ENCODE measurements at regions not wholly inside any gene's neighbourhood (a gene's known extent, or its start where the extent isn't known, plus 50 kb on each side); places are given as distances from the start of the nearest gene placed in this dataset.

- TF ChIP-seq, protein P1, sequence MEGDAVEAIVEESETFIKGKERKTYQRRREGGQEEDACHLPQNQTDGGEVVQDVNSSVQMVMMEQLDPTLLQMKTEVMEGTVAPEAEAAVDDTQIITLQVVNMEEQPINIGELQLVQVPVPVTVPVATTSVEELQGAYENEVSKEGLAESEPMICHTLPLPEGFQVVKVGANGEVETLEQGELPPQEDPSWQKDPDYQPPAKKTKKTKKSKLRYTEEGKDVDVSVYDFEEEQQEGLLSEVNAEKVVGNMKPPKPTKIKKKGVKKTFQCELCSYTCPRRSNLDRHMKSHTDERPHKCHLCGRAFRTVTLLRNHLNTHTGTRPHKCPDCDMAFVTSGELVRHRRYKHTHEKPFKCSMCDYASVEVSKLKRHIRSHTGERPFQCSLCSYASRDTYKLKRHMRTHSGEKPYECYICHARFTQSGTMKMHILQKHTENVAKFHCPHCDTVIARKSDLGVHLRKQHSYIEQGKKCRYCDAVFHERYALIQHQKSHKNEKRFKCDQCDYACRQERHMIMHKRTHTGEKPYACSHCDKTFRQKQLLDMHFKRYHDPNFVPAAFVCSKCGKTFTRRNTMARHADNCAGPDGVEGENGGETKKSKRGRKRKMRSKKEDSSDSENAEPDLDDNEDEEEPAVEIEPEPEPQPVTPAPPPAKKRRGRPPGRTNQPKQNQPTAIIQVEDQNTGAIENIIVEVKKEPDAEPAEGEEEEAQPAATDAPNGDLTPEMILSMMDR (IDR thresholded peaks at IDR 0.05; ENCODE audit: low read depth, low read length, missing control alignments): no peak
- H3K4me3 ChIP-seq (ENCODE audit: low read depth, low read length): no peak overlapping the region
- no peak for DNase-seq (ENCODE audit: low read depth)
These were observed 158.6 kb upstream of the GLI3 start for GRCh38 chr7:42395607-42396006.

GRCh38 chr7:42392826-42393225 lies 155.8 kb upstream of the GLI3 start:
- TF ChIP-seq, protein P1 (IDR thresholded peaks at IDR 0.05; ENCODE audit: low read depth, low read length, missing control alignments): no peak
- DNase-seq (ENCODE audit: low read depth): no peak

DNA sequence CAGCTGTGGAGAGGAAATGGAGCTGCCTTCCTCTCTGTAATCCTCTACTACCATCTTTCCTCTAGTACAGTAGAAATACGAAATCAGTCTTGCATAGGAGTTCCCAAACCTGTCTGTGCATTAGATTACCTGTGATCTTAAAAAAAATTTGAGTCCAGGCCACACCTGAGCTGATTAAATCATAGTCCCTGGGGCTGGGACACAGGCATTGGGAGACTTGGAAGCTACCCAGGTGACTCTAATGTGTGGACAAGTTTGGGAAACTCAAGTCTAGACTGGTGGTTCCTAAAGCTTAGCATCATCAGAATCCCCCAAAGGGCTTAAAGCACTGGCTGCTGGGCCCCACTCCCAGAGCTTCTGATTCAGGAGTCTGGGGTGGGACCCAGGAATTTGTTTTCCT lies 152.7 kb upstream of the GLI3 start:
- no peak overlapping the region for H3K4me3 ChIP-seq (ENCODE audit: low read depth, low read length)
- TF ChIP-seq, protein P1 (IDR thresholded peaks at IDR 0.05; ENCODE audit: low read depth, low read length, missing control alignments): no peak
- no peak for DNase-seq (ENCODE audit: low read depth)

More at GRCh38 chr7:42392826-42393225, 155.8 kb upstream of the GLI3 start:
- H3K4me3 ChIP-seq (ENCODE audit: low read depth, low read length): no peak overlapping the region

DNA sequence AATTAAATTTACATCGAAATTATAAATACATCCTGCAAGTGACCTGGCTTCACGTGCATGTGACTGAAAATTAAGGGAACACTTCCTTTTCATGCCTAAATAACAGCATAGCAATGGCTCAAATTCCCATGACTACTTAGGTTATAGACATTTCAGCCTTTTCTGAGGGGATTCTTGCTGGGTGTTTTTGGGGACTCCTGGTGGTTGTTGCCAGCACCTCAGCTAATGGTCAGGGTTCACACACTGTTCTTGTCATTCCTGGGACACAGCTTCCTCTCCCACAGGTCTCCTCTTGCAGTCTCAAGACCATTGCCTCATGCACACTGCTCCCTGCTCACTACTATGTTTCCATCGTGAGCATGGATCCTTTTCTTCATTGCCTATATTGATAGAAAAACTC lies 148.9 kb upstream of the GLI3 start:
- DNase-seq (ENCODE audit: low read depth): no peak
- TF ChIP-seq, protein P1 (IDR thresholded peaks at IDR 0.05; ENCODE audit: low read depth, low read length, missing control alignments): peak; percentile 16
- H3K4me3 ChIP-seq (ENCODE audit: low read depth, low read length): no peak overlapping the region

GRCh38 chr7:42381161-42381560 lies 144.2 kb upstream of the GLI3 start:
- no peak overlapping the region for H3K4me3 ChIP-seq (ENCODE audit: low read depth, low read length)
- TF ChIP-seq, protein P1 (IDR thresholded peaks at IDR 0.05; ENCODE audit: low read depth, low read length, missing control alignments): no peak
- no peak for DNase-seq (ENCODE audit: low read depth)

GRCh38 chr7:42380401-42380800 lies 143.4 kb upstream of the GLI3 start:
- H3K4me3 ChIP-seq (ENCODE audit: low read depth, low read length): no peak overlapping the region
- DNase-seq (ENCODE audit: low read depth): no peak
- TF ChIP-seq, protein P1 (IDR thresholded peaks at IDR 0.05; ENCODE audit: low read depth, low read length, missing control alignments): no peak

- DNase-seq (ENCODE audit: low read depth): no peak
- no peak overlapping the region for H3K4me3 ChIP-seq (ENCODE audit: low read depth, low read length)
- TF ChIP-seq, protein P1 (IDR thresholded peaks at IDR 0.05; ENCODE audit: low read depth, low read length, missing control alignments): no peak
These were observed 141.1 kb upstream of the GLI3 start for GRCh38 chr7:42378149-42378548.

Measured in GM12864 (cell line).